HG03095 (cell line): ENCODE measurements at regions not wholly inside any gene's neighbourhood (a gene's known extent, or its start where the extent isn't known, plus 50 kb on each side); places are given as distances from the start of the nearest gene placed in this dataset.
"Not testable (repeated sequence)": the region's sequence is repeated elsewhere in the genome, so short reads cannot be mapped to it uniquely, and the experiment has no call there.

Experiments used
- ATAC-seq: cut with Tn5 transposase; IDR thresholded peaks from one replicate; pipeline ENCODE4 v1.9.1; 2021; ENCODE audit warnings: moderate library complexity; ENCODE audit not compliant: unreplicated experiment

DNA sequence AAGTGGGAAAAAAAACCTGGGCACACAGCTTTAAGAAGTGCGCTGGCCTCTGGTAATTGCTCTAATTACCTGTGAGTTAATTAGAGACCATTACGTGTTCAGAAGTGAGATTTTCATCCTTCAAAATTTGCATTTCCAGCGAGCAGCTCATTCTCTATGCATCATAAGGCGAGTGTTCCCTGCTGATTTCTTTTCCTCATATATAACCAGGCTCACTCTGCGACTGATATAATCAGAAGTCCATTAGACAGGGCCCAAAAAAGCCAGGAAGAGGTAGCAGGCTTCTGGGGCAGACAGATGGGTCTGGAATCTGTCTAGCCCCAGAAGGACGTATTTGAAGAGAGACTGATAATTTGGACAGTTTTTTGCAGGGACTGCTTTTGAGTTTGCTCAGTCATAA is 158.7 kb downstream of the MTHFS start:
- ATAC-seq, result no peak

- ATAC-seq, result no peak
Observed at GRCh38 chr15:79740561-79740960, 156.3 kb downstream of the MTHFS start.

GRCh38 chr15:79743032-79743431 is 153.8 kb downstream of the MTHFS start:
- ATAC-seq, result no peak

- not testable (repeated sequence) for ATAC-seq
Observed at GRCh38 chr15:79744485-79744884, 152.3 kb downstream of the MTHFS start.

- no peak for ATAC-seq
Observed at GRCh38 chr15:79756365-79756764, 140.4 kb downstream of the MTHFS start.

- no peak for ATAC-seq
Observed at GRCh38 chr15:79765081-79765480, 131.7 kb downstream of the MTHFS start.

- ATAC-seq, result no peak
Observed at GRCh38 chr15:79769069-79769481, 127.7 kb downstream of the MTHFS start.

GRCh38 chr15:79769933-79770759 is 126.7 kb downstream of the MTHFS start:
- ATAC-seq, result no peak

DNA sequence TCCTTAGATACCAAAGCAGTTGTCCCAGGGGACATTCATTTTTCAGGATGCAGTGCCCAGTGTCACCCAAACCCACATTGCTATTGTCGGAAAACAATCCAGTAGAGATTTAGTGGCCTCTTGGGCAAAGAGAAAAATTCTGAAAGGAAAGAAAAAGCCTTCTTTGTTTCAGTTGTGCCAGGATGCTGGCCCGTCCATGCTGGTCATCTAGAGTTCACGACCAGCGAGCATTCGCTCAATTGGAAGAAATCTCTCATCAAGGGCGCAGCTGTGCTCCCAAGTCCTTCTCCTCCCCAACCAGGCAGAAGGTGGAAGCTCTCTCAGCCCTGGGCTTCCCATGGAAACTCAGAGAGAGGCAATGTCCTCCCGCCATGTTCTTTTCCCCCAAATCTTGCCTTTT is 123.7 kb downstream of the MTHFS start:
- no peak for ATAC-seq

GRCh38 chr15:79775821-79776220 is 121.0 kb downstream of the MTHFS start:
- ATAC-seq, result no peak

GRCh38 chr15:79777916-79778315 is 118.9 kb downstream of the MTHFS start:
- no peak for ATAC-seq

- no peak for ATAC-seq
Observed at GRCh38 chr15:79778378-79778990, 118.3 kb downstream of the MTHFS start.

- no peak for ATAC-seq
Observed at GRCh38 chr15:79779746-79780145, 117.1 kb downstream of the MTHFS start.

DNA sequence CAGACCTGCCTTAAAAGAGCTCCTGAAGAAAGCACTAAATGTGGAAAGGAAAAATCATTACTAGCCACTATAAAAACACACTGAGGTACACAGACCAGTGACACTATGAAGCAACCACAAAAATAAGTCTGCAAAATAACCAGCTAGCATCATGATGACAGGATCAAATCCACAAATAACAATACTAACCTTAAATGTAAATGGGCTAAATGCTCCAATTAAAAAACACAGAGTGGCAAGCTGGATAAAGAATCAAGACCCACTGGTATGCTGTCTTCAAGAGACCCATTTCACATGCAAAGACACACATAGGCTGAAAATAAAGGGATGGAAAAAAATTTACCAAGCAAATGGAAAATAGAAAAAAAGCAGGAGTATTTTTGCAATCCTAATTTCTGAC is 114.5 kb downstream of the MTHFS start:
- ATAC-seq, result not testable (repeated sequence)
